Epithelial cell of esophagus (primary cell): ENCODE measurements at regions not wholly inside any gene's neighbourhood (a gene's known extent, or its start where the extent isn't known, plus 50 kb on each side); places are given as distances from the start of the nearest gene placed in this dataset.

Experiments
- DNase-seq: peaks from one replicate; pipeline ENCODE4 v3.0.0; 2010; ENCODE audit warnings: low read depth
- H3K4me3 ChIP-seq: 2 replicates; pipeline ENCODE4 v1.5.1; 2011; ENCODE audit warnings: mild to moderate bottlenecking, low read length, control low read depth
- CTCF ChIP-seq: IDR thresholded peaks from 2 replicates; pipeline ENCODE4 v1.5.1; 2011; ENCODE audit warnings: low read depth, mild to moderate bottlenecking, low read length, control low read depth, inconsistent platforms; ENCODE audit not compliant: insufficient read depth; ENCODE audit errors: missing control alignments

- peak; percentile 53 for DNase-seq
- no peak overlapping the region for H3K4me3 ChIP-seq
- peak; percentile 9 for TF ChIP-seq CTCF
Measured at GRCh38 chr7:130899638-130900401, 165.8 kb upstream of the KLF14 start.

- no peak for TF ChIP-seq CTCF
- no peak overlapping the region for H3K4me3 ChIP-seq
- no peak for DNase-seq
Measured at GRCh38 chr7:130900471-130901076, 166.6 kb upstream of the KLF14 start.

- DNase-seq: peak; percentile 96
- H3K4me3 ChIP-seq: no peak overlapping the region
- TF ChIP-seq CTCF: no peak
Measured at GRCh38 chr7:130901209-130901783, 167.3 kb upstream of the KLF14 start.

- no peak overlapping the region for H3K4me3 ChIP-seq
- DNase-seq: no peak
- no peak for TF ChIP-seq CTCF
Measured at GRCh38 chr7:130902755-130903357, 168.8 kb upstream of the KLF14 start.

GRCh38 chr7:130903358-130903974, 169.5 kb upstream of the KLF14 start:
- H3K4me3 ChIP-seq: no peak overlapping the region

More at GRCh38 chr7:130903358-130903974, 169.5 kb upstream of the KLF14 start:
- DNase-seq: peak; percentile 88
- no peak for TF ChIP-seq CTCF
